DMS153 (cell line): ENCODE measurements at regions not wholly inside any gene's neighbourhood (a gene's known extent, or its start where the extent isn't known, plus 50 kb on each side); places are given as distances from the start of the nearest gene placed in this dataset.

Source experiments
- DNase-seq: peaks from one replicate; lab custom pipeline; 2025; lab: John Stamatoyannopoulos, UW

- DNase-seq, result no peak
These were observed 100.7 kb upstream of the PGRMC2 start for GRCh38 chr4:128388352-128388630.

DNA sequence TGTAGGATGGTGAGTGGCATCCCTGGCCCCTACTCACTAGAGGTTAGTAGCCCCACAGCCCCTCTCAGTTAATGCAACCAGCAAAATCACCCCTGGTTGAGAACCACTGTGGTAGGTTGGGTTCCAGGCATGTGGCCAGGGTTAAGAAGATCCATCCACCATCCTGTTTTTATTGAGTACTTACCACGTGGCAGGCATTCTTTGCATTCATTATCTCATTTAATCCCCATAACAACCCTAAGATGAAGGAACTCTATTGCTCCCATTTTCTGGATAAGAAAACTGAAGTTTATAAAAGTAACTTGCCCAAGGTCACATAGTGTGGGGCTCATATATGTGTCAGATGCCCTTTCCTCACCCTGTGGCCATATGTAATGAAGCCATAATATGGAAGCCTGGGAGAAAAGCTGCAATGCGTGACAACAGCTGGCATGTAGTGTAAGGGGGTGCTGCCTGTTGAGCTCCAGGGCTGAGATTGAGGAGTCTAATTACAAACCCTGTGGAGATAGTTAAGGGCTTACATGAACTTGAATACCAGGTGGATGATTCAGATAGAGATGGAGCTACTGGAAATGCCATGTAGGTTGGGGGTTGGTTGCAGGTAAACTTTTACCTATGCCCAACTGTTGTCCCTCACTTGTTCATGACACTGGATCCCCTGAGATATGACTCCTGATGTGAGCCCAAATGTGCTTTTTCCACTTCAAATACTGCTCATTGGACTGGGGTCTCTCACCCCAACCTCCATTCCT is 100.2 kb upstream of the PGRMC2 start:
- no peak for DNase-seq

DNA sequence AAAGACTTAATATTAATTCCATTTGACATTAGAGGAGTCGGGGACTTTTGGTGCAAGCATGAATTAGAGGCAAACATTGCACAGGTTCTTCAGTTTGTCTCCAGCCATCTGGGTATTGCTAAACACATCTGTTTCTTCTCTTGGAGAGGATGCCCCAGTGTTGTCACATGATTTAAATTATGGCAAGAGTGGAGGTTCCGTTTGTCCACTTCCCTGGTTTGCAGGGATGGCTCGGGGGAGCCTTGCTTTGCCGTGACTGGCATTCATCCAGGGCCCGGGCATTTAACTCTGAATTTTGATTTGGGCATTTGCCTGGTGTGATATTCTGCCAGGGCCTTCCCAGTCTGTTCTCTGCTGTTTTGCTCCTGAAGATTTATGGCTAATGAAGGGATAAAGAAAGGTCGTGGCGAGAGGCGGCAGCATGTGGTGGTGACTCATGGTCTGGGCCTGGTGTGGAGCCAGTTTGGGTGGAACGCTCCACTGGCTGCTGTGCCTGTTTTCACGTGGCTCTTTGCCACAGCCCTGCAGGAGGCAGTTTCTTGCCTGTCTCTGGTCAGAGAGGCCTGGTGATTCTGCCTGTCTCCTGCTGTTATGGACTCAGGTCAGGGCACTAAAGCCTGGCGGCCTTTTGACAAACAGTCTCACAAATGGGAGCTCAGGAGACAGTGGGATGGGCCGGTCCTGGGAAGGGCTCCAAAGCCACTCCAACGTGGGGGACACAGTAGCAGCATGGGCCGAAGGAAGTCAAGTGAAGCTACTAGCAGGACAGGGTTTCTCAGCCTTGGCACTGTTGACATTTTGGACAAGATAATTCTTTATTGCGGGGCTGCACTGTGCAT is 99.4 kb upstream of the PGRMC2 start:
- peak; percentile 80 for DNase-seq

- peak; percentile 77 for DNase-seq
These were observed 98.2 kb upstream of the PGRMC2 start for GRCh38 chr4:128385683-128386304.

DNA sequence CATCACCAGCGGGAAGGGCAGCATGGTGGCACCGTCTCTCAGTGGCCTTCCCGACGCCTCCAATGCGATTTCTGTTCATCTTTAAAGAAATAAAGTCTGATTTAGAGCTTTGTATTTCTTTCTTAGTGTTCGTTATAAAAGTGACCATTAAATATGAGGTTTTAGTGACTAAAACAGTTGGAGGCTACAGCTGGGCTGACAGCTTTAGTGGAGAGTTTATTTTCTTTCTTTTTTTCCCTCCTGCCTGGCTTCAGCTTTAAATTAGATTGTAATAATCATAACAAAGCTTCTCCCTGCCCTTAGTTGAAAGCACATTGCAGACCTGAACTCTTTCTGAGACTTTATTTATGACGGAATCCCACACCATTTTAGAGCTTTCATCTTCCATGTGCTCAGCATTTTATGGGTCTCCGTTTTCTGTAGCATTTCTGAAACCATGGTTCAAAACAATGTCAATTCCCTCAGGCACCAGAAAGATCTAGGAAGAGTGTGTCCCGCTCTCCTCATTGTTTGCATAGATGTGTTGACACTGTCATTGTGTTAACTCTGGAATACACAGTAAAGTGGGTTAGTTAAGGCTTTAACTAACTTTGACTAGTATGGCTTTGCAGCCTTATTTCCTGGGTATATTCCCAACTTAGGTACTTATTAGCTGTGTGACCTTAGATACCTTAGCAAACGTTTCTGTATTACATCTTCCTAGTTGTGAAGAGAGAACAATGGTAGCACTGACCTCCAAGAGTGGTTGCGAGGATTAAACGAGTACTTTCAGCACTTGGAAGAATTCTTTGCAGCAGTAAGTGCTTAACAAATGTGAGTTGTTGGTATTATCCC is 97.4 kb upstream of the PGRMC2 start:
- no peak for DNase-seq

GRCh38 chr4:128384091-128384520 is 96.5 kb upstream of the PGRMC2 start:
- DNase-seq, result no peak

- DNase-seq, result no peak
These were observed 94.3 kb upstream of the PGRMC2 start for GRCh38 chr4:128381748-128382559.

DNA sequence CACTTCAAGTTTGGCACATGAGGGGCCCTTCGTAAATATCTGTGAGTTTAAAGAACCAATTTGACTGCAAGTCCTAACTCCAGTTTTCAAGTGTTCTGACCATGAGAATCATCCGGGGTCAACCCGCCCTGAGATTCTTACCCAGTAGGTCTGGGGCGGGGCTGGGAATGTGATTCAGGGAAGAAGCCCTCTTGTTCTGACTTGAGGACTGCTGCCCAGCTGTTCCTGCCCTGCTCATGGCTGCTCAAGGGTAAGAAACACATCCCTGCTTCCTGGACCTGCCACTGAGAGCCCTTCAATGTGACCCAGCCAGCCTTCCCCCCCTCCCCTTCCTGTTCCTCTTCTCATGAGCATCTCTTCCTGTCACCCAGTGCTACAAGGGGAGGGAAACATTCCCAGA is 92.7 kb upstream of the PGRMC2 start:
- DNase-seq, result no peak

DNA sequence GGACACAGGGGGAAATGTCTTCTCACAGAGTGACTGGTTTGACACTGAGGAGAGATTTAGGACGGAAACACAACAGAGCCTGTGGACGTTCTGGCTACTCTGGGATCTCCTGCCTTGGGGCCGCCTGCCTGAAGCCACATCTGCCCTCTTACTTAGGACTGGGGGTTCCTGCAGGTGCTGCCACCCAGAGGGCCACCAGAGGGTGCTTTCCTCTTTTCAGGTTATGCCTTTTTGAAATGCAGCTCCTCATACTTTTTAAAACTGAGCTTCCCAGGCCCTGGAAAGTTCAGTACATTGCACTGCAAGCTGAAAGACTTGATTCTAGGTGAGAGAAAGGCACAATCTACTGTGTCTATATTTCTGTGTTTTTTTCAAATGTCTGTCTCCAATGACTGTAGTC is 92.2 kb upstream of the PGRMC2 start:
- peak; percentile 8 for DNase-seq

DNA sequence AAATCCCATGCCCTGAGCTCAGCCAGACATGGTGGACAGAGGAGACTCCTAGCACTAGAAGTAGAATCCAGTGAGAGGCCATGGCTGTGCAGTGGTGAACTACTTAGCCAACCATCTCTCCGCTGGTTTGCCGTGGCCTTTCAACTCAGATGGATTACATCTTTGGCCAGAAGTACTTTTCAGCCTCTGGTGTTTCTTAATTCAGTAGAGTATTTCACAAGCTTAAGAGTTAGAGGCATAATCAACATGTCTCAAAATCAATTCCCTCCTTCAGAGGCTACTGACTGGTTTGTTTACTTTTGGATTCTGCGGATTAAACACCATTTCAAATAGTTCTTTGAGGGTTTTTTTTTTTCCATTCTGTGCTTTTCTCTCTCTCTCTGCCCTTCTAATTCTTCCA is 91.1 kb upstream of the PGRMC2 start:
- no peak for DNase-seq

GRCh38 chr4:128376958-128377357 is 89.3 kb upstream of the PGRMC2 start:
- no peak for DNase-seq

- no peak for DNase-seq
These were observed 88.7 kb upstream of the PGRMC2 start for GRCh38 chr4:128376303-128376702.

DNA sequence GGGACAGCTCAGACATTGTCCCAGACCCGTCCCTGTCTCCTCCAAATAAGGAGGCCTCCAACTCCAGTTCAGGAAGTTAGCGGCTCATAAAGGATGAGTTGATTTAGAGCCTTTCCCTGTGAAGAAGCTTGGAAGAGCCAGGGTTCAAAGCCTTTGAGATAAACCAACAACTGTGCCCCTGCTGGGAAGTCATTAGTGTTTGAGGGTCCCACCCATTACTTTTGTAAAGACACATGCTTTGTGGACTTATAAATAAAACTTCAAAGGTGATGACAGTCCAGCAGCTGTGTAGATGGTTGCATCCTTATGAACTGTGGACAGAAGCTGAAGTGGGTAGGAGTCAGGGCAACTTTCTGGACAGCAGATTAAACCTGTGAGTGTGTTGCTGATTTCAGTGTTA is 86.0 kb upstream of the PGRMC2 start:
- no peak for DNase-seq

DNA sequence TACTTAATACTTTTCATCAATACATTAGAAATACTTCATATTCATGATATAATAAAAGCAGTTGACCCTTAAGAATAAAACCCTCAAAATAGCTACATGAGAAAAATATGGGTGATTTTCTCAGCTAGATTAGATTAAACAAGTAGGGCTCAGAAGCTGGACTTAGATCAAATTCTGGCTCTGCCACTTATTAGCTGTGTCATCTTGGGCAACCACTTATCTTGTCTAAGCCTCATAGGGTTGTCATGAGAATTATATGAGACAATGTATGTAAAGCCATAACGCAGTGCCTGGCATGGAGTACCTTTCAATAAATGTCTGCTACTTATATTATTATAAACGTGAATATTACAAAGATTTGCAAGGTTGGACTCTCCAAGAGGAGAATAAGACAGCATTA is 84.3 kb upstream of the PGRMC2 start:
- no peak for DNase-seq

DNA sequence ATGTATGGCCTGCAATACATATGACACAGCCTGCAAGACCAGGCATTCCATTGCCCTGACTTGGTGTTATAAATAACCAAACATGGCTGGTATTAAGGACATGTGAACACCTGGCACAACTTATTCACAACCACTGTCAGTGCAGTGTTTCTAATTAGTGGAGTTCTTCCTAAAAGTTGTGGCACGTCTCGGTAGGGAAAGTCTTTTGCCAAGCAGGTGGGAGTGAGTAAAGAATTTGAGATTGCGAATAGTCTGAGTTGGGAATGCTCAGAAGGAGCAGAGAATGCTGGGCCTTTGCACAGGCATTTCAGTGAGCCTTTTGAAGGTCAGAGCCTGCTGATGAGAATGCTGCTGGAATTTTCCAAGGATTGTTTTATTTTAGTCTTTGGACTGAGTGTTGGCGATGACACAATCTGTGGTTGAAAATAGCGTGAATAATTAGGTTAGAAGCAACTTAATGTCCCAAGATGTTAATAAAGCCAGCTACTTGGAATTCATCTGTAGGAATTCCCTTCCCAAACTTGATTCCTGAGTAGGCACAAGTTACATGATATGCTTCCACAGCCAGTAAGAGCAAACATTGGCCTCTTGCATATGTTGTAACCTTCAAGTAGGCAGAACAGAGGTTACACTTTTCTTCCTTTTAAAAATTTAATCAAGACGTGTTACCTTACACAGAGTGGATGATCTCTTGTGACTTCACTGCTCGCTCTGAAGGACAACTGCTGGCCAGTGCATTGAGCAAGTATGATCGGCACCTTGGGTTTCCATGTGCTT is 83.6 kb upstream of the PGRMC2 start:
- DNase-seq, result no peak

GRCh38 chr4:128366212-128366611 is 78.6 kb upstream of the PGRMC2 start:
- DNase-seq, result no peak

DNA sequence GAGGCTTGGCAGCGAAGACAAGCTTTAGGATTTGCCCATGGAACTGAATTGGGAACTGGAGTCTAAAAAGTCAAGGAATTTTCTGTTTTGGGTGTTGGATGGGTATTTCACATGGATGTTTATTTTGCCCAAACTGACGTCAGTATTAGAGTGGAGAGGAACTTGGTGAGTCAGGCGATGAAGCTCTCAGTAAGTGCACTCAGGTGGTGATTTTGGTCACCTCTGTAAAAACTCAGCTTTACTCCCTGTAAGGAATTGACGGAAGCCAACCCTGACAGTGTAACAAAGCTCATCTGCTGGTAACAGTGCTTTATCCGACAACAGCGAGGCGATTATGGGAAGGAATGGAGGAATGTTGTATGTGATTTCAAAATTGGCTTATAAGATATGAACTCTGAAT is 77.0 kb upstream of the PGRMC2 start:
- DNase-seq, result no peak

- no peak for DNase-seq
These were observed 76.4 kb upstream of the PGRMC2 start for GRCh38 chr4:128363966-128364365.

DNA sequence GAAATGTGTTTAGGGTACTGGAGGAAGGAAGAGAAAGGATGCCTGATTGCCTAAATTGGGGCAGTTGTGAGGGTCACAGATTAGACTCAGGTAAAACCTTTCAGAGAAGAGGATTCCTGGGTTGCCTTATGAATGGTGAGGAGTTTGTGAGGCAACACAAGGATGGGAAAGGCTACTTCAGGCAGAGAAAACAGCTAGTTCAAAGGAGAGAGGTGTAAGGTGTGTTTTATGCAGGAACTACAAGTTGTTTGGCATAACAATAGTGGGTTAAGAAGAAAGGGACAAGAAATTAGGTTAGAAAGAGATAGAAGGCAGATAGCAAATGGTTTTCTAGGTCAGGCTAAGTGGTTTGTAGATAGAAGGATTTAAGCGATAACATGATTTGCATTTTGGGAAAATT is 75.1 kb upstream of the PGRMC2 start:
- no peak for DNase-seq

- no peak for DNase-seq
These were observed 71.8 kb upstream of the PGRMC2 start for GRCh38 chr4:128359422-128359821.

DNA sequence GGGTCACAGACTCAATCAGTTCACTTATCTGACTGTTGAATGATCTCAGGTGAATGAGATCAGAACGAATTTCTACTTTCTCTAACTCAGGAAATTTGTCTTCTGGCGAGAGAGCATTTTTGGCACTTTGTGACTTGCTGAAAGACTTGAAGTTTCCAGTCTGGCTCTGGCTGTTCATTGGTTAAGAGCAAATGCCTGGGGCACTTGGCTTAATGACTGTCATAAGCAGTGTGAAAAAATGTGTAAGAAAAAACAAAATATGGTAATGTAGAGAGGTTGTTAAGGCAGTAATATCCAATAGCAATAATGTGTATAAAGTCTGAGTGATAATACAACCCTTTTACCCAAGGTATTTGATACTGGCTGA is 71.3 kb upstream of the PGRMC2 start:
- no peak for DNase-seq
